CD4-positive, alpha-beta T cell (primary cell): ENCODE measurements at regions not wholly inside any gene's neighbourhood (a gene's known extent, or its start where the extent isn't known, plus 50 kb on each side); places are given as distances from the start of the nearest gene placed in this dataset.

ENCODE experiments used
- ATAC-seq: fragments of 200-7000 bp; cut with Tn5 transposase; one replicate; pipeline ENCODE4 v1.10.0; 2022; ENCODE audit warnings: mild to moderate bottlenecking; ENCODE audit not compliant: poor library complexity
- CTCF ChIA-PET: fragments of 350-600 bp; sonication (Branson Sonifier 250); formaldehyde crosslinking; loops from one replicate; lab custom pipeline; 2021; ENCODE audit warnings: antibody characterized with exemption, inconsistent platforms; lab: Charles Lee
- POLR2A ChIA-PET: fragments of 350-600 bp; sonication (Branson Sonifier 250); formaldehyde crosslinking; loops from one replicate; lab custom pipeline; 2021; ENCODE audit warnings: antibody characterized with exemption, inconsistent platforms; lab: Charles Lee
- DNase-seq, 14 experiments: peaks; one replicate each; pipeline ENCODE4 v3.0.0-alpha.2; 2013 to 2020; ENCODE audit warnings: mixed read lengths in 2 of 14
- H3K27ac ChIP-seq, 2 donors: one replicate each; pipeline versions ENCODE4 v1.5.1 to v1.7.0; 2013; ENCODE audit warnings: low read length in 2 of 2, low read depth in 1 of 2, mild to moderate bottlenecking in 1 of 2
- H3K27me3 ChIP-seq, 2 experiments: 1 replicate in 1 of 2; 2 replicates in 1 of 2; pipeline versions ENCODE4 v1.6.1 to v1.7.0; 2013; ENCODE audit warnings: low read length in 2 of 2, control low read depth in 1 of 2, mild to moderate bottlenecking in 1 of 2, moderate library complexity in 1 of 2; ENCODE audit not compliant: insufficient read depth in 2 of 2, control insufficient read depth in 1 of 2
- H3K36me3 ChIP-seq: one replicate; pipeline ENCODE4 v1.6.1; 2013; ENCODE audit warnings: low read length, control low read depth; ENCODE audit not compliant: insufficient read depth
- H3K4me1 ChIP-seq: one replicate; pipeline ENCODE4 v1.6.1; 2013; ENCODE audit warnings: low read length, control low read depth; ENCODE audit not compliant: insufficient read depth
- H3K4me3 ChIP-seq: one replicate; pipeline ENCODE4 v1.5.1; 2013; ENCODE audit warnings: mild to moderate bottlenecking, low read length, moderate library complexity
- H3K9me3 ChIP-seq, 2 experiments: 1 replicate in 1 of 2; 2 replicates in 1 of 2; pipeline versions ENCODE4 v1.6.1 to v1.7.0; 2013; ENCODE audit warnings: low read length in 2 of 2, mild to moderate bottlenecking in 2 of 2, control low read depth in 1 of 2, moderate library complexity in 1 of 2; ENCODE audit not compliant: control insufficient read depth in 1 of 2, insufficient read depth in 1 of 2
- H3K27ac Mint-ChIP-seq: one replicate; pipeline ENCODE4 v1.8.0; 2020; ENCODE audit warnings: mixed read lengths
- H3K27me3 Mint-ChIP-seq: one replicate; pipeline ENCODE4 v1.8.0; 2021; ENCODE audit warnings: mixed read lengths
- H3K36me3 Mint-ChIP-seq: one replicate; pipeline ENCODE4 v1.8.0; 2021; ENCODE audit warnings: low read depth, mixed read lengths
- H3K4me1 Mint-ChIP-seq: one replicate; pipeline ENCODE4 v1.8.0; 2021; ENCODE audit warnings: low read depth, mixed read lengths
- H3K4me3 Mint-ChIP-seq: one replicate; pipeline ENCODE4 v1.8.0; 2020; ENCODE audit warnings: mild to moderate bottlenecking, mixed read lengths
- H3K9me3 Mint-ChIP-seq: one replicate; pipeline ENCODE4 v1.8.0; 2020; ENCODE audit warnings: mixed read lengths
- intact Hi-C, 2 experiments: fragments of 100-400 bp; cut with DNase I in 1 of 2; cut with micrococcal nuclease in 1 of 2; formaldehyde crosslinking; loops; one replicate each; pipeline versions ENCODE4 v1.15.1 to v1.9.0; 2023 to 2025; cut with DNase I, micrococcal nuclease
- TF ChIP-seq, protein P1 (sequence below): fragments of 200-600 bp; IDR thresholded peaks from one replicate; pipeline ENCODE4 v1.8.0; 2022; ENCODE audit warnings: antibody characterized with exemption, mild to moderate bottlenecking

GRCh38 chr22:26901198-26901816, 243.9 kb downstream of the MIAT start:
- Mint-ChIP-seq H3K9me3 (peaks cover 7% of the 10 kb centered on the region), H3K4me1 (peaks cover 16% of the 10 kb centered on the region), H3K4me3 (no peak overlapping the region), H3K27ac (no peak overlapping the region), H3K27me3 (peaks cover 69% of the 10 kb centered on the region), H3K36me3 (no peaks in the 10 kb centered on the region)
- Histone ChIP-seq H3K27ac (no peak overlapping the region), H3K4me1 (peaks cover 18% of the 10 kb centered on the region), H3K9me3 (peaks cover 0 to 5% of the 10 kb centered on the region in 2 experiments), H3K4me3 (no peak overlapping the region), H3K36me3 (no peaks in the 10 kb centered on the region), H3K27me3 (peaks cover 14 to 31% of the 10 kb centered on the region in 2 experiments)
- intact Hi-C loops: no loop called here
- POLR2A ChIA-PET: no interaction called here
- ATAC-seq (no peak), DNase-seq (no peak)
- CTCF ChIA-PET: no interaction called here
- TF ChIP-seq, protein P1, sequence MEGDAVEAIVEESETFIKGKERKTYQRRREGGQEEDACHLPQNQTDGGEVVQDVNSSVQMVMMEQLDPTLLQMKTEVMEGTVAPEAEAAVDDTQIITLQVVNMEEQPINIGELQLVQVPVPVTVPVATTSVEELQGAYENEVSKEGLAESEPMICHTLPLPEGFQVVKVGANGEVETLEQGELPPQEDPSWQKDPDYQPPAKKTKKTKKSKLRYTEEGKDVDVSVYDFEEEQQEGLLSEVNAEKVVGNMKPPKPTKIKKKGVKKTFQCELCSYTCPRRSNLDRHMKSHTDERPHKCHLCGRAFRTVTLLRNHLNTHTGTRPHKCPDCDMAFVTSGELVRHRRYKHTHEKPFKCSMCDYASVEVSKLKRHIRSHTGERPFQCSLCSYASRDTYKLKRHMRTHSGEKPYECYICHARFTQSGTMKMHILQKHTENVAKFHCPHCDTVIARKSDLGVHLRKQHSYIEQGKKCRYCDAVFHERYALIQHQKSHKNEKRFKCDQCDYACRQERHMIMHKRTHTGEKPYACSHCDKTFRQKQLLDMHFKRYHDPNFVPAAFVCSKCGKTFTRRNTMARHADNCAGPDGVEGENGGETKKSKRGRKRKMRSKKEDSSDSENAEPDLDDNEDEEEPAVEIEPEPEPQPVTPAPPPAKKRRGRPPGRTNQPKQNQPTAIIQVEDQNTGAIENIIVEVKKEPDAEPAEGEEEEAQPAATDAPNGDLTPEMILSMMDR: no peak

DNA sequence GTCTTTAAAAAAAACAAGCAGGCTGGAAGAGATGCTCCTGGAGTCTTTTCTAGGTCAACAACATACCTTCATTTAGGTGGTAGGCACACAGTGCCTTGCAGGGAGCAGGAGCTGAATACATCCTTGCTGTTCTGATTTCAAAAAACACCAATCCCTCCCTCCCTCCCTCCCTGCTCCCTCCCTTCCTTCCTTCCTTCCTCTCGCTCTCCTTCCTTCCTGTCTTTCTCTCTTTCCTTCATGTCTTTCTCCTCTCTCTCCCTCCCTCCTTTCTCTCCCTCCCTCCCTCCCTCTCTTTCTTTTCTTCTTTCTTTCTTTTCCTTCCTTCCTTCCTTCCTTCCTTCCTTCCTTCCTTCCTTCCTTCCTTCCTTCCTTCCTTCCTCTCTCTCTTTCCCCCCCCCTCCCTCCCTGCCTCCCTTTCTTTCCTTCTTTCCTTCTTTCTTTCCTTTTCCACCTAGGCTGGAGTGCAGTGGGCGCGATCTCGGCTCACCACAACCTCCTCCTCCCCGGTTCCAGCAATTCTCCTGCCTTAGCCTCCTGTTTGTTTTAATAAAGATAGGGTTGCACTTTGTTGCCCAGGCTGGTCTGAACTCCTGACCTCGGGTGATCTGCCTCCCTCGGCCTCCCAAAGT, 245.1 kb downstream of the MIAT start:
- peaks cover 57% of the 10 kb centered on the region for H3K27me3 Mint-ChIP-seq
- DNase-seq (no peak), ATAC-seq (no peak)
- Histone ChIP-seq H3K4me3 (peak overlapping the region; percentile 29), H3K4me1 (peaks cover 18% of the 10 kb centered on the region), H3K27ac (no peak overlapping the region), H3K9me3 (peaks cover 0 to 5% of the 10 kb centered on the region in 2 experiments), H3K36me3 (no peaks in the 10 kb centered on the region), H3K27me3 (peaks cover 14 to 26% of the 10 kb centered on the region in 2 experiments)
- CTCF ChIA-PET: no interaction called here
- H3K36me3 Mint-ChIP-seq: no peaks in the 10 kb centered on the region
- H3K9me3 Mint-ChIP-seq: peaks cover 7% of the 10 kb centered on the region
- POLR2A ChIA-PET: no interaction called here
- intact Hi-C loops: no loop called here
- peak overlapping the region; percentile 72 for H3K4me3 Mint-ChIP-seq
- TF ChIP-seq, protein P1: no peak
- H3K4me1 Mint-ChIP-seq: peaks cover 16% of the 10 kb centered on the region
- H3K27ac Mint-ChIP-seq: no peak overlapping the region

DNA sequence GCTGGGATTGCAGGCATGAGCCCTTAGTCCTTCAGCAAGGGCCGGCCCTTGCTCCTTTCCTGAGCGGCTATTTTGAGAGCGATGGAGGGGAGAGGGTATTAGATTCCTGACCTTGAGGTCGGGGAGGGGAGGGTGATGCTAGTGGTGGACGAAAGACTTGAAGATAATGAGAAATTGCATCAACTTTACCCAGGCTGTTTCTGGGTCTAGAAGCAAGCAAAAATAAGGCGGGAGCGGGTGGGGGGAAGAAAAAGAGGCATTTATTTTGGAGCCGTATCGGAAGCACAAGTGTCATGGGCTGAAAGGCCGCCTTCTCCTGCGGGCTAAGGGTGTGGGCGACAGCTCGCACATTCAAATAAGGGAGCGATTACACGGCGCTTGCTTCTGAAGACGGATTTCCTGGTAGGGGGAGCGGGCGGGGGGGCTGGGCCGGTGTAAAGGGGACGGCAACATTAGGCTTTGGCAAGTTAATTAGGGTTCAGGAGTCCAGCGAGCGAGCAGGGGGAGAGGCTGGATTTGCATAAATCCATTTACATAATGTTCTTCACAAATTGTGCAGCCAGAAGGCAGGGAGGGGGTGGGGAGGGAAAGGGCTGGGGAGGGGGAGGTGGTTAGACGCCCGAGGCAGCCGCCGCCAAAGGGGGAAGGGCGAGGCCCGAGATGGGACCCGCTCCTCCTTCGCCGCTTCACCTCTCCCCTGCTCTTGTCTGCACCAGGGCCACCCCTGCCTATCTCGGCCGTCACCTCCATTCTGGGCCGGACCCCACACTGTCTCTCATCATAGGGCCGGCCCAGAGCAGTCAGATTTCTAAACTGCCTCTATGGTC, 245.9 kb downstream of the MIAT start:
- ATAC-seq: no peak
- Mint-ChIP-seq H3K9me3 (peaks cover 4% of the 10 kb centered on the region), H3K4me3 (peak overlapping the region; percentile 72), H3K27ac (no peak overlapping the region), H3K36me3 (peaks cover 4% of the 10 kb centered on the region), H3K27me3 (peaks cover 50% of the 10 kb centered on the region), H3K4me1 (peaks cover 16% of the 10 kb centered on the region)
- Histone ChIP-seq H3K9me3 (peaks cover 0 to 5% of the 10 kb centered on the region in 2 experiments), H3K4me1 (peaks cover 18% of the 10 kb centered on the region), H3K4me3 (peak overlapping the region; percentile 29), H3K27ac (no peak overlapping the region), H3K27me3 (peaks cover 14 to 26% of the 10 kb centered on the region in 2 experiments), H3K36me3 (no peaks in the 10 kb centered on the region)
- peak in 4 of 14 experiments; percentile 1 to 4 (median 3) for DNase-seq
- TF ChIP-seq, protein P1: no peak
- intact Hi-C loops: no loop called here
- POLR2A ChIA-PET: no interaction called here
- CTCF ChIA-PET: no interaction called here
